Fibroblast of lung (primary cell): ENCODE measurements at regions not wholly inside any gene's neighbourhood (a gene's known extent, or its start where the extent isn't known, plus 50 kb on each side); places are given as distances from the start of the nearest gene placed in this dataset.

Experiments
- EZH2 ChIP-seq: IDR thresholded peaks from 2 replicates; pipeline ENCODE4 v1.5.1; 2012; ENCODE audit warnings: low read length, control low read depth, mild to moderate bottlenecking; ENCODE audit errors: missing control alignments
- TF ChIP-seq, protein P1 (sequence below), 2 donors: IDR thresholded peaks in 1 of 2; conservative IDR thresholded peaks in 1 of 2; 1 replicate in 1 of 2; 2 replicates in 1 of 2; pipeline ENCODE4 v1.5.1; 2011 to 2012; ENCODE audit warnings: low read length in 2 of 2, control low read depth in 1 of 2, inconsistent platforms in 1 of 2, low read depth in 1 of 2, mild to moderate bottlenecking in 1 of 2

DNA sequence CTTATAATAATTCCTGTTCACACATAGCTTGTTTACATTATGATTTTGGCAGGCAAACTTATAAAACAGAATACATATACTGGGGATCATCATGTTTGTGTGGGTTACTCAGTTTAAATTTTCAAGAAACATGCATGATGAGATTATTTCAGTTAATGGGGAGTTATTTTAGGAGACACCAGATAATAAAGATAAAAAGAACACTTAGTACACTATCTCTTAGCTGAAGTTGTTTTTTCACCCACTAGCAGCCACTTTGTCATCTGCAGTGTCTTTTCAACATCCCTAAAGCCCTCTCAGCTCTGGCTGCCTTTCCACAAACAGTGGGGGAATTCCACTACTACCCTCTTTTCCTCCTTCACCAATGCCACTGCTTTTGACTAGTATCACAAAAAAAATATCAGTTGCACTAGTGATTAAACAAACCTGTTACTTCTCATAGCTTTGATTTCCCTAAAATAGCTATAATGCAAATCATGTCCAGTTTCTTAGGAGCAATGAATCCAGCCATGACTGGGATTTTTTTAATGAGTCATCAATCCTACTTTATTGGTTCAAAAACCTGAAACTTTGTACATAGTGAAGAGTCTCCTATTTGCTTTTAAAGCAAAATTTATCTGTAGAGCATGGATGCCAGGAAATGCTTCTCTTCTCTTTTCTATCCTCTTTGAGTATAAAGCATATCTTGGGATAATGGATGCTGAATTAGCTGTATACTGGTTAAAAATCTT is 156.7 kb upstream of the TFPI start:
- TF ChIP-seq, protein P1, sequence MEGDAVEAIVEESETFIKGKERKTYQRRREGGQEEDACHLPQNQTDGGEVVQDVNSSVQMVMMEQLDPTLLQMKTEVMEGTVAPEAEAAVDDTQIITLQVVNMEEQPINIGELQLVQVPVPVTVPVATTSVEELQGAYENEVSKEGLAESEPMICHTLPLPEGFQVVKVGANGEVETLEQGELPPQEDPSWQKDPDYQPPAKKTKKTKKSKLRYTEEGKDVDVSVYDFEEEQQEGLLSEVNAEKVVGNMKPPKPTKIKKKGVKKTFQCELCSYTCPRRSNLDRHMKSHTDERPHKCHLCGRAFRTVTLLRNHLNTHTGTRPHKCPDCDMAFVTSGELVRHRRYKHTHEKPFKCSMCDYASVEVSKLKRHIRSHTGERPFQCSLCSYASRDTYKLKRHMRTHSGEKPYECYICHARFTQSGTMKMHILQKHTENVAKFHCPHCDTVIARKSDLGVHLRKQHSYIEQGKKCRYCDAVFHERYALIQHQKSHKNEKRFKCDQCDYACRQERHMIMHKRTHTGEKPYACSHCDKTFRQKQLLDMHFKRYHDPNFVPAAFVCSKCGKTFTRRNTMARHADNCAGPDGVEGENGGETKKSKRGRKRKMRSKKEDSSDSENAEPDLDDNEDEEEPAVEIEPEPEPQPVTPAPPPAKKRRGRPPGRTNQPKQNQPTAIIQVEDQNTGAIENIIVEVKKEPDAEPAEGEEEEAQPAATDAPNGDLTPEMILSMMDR (conservative IDR thresholded peaks at IDR 0.05 in 1 of 2, IDR thresholded peaks at IDR 0.05 in 1 of 2; ENCODE audit: low read depth in 1 of 2, low read length in 2 of 2): no peak
- no peak for TF ChIP-seq EZH2
